OCI-M2 (cell line): ENCODE measurements at regions not wholly inside any gene's neighbourhood (a gene's known extent, or its start where the extent isn't known, plus 50 kb on each side); places are given as distances from the start of the nearest gene placed in this dataset.
"Not testable (repeated sequence)": the region's sequence is repeated elsewhere in the genome, so short reads cannot be mapped to it uniquely, and the experiment has no call there.

Source experiments
- DNase-seq: peaks from one replicate; lab custom pipeline; 2025; ENCODE audit not compliant: unreplicated experiment; lab: John Stamatoyannopoulos, UW

DNA sequence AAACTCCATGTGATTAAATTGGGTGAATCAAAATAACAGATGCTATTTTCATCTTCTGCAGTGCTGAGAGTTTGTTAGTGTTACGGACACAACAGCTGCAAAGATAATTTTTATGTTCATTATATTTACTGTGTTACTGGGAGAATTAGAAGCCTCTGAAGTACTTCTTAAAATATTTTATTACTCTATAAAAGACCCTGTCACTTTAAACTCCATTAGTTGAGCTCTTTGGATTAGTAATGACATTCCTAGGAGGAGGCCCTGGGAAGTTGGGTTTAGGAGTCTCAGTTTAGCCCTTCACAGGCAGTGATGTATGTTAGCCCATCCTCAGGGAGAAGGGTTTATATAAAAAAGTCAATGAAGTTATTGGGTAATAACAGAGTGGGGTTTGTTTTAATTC, 596.7 kb downstream of the JRKL start:
- no peak for DNase-seq

DNA sequence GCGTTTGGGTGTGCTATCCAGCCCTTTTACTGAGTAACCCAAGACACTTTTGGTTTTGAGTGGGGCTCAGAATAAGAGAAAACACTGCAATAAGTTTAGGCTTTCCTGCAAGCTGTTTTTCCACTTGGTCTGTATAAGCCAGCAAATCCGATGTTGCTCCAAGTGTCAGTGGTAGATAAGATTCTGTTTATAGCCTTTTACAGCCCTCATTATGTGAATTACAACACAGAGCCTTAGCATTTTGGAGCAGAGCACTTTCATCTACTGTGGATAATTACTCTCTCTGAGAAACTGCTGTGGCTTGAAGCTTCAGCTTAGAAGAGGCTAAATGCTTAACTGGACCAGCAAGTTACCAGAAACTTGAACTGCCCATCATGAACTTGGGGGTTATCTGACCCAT, 601.1 kb downstream of the JRKL start:
- no peak for DNase-seq

DNA sequence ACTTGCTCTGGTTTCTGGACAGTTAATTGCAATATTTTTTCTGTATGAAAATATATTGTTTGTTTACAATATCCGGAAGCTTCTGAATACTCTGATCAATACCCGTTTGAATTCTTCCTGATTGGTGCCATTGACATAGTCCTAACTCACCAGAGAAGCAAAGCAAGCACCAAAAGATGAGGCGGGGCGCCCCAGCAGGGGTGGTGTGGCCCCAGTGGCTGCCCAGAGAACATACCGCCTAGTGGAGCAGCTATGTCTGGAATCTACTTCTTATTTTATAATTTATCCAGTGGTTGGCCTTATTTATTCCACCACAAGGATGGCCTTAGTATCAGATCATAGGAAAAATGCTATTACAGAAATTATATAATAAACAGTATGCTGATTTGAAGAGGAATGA, 610.7 kb downstream of the JRKL start:
- DNase-seq = no peak

DNA sequence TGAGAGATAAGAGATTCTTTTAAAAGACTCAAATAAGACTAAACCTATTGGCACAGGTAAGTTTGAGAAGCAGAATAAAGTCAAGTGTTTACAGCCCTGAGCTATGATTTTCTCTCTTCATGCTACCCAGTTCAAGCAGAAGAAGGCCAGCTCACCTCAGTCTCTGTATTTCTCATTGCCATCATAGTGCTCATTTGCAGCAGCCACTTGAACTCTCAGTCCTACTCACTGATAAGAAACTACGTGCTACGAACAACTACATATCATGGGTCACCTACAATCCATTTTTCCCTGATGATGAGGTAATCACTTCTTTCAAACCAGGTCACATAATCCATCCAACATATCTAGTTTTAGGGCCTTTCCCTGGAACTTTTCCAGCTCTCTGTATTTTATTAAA, 617.5 kb downstream of the JRKL start:
- no peak for DNase-seq

DNA sequence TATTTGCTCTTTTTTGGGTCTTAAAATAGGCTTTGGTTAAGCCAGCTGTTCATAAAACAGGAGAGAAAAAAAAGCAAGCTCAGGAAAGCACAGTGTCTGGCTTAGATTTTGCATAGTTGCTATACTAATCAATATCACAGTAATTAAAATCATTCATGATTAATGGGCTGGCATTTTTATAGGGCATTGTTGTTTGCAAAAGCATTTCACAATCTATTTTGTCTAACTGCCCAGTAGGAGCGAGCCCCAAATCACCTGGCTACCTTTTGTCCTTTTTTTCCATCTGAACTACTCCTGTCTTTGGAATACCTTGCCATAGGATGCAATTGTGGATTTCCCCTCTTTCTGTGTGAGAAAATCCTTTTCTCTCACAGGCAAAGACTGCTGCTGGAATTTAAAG, 619.8 kb downstream of the JRKL start:
- DNase-seq = no peak

DNA sequence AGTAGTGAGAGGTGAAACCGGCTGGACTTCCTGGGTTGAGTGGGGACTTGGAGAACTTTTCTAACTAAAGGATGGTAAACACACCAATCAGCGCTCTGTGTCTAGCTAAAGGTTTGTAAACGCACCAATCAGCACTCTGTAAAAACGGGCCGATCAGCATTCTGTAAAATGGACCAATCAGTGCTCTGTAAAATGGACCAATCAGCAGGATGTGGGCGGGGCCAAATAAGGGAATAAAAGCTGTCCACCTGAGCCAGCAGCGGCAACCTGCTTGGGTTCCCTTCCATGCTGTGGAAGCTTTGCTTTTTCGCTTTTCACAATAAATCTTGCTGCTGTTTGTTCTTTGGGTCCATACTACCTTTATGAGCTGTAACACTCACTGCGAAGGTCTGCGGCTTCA, 621.2 kb downstream of the JRKL start:
- not testable (repeated sequence) for DNase-seq

DNA sequence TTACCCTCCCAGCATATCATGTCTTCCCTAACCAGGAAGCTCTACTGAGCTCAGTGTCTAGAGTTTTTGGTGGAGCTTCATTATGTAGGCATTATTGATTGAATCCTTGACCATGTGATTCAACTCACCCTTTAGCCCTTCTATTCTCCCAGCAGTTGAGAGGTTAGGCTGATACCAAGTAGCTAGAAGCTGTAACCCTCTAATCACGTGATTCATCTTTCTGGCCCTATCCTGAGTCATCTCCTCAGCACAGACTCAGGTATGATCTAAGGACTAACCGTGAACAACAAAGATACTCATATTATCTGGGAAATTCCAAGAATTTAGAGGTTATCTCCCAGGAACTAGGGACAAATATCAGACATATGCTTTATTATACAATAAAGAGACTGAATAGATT, 625.5 kb downstream of the JRKL start:
- DNase-seq = no peak

DNA sequence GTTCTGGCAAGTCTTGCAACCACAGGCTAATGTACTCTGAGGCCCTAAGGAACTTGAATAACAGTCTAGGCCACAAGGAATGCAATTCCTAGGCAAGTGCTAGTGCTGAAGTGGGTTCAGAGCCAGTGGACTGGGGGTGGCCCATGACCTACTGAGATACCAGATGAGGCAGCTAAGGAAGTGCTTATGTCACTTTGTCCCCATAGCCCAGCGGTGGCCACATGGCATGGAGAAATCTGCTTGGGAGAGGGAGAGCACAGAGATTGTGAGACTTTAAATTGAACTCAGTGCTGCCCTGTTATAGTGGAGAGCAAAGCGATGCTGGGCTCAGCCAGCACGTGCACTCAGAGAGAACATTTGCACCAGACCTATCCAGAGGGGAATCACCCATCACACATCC, 629.5 kb downstream of the JRKL start:
- no peak for DNase-seq

DNA sequence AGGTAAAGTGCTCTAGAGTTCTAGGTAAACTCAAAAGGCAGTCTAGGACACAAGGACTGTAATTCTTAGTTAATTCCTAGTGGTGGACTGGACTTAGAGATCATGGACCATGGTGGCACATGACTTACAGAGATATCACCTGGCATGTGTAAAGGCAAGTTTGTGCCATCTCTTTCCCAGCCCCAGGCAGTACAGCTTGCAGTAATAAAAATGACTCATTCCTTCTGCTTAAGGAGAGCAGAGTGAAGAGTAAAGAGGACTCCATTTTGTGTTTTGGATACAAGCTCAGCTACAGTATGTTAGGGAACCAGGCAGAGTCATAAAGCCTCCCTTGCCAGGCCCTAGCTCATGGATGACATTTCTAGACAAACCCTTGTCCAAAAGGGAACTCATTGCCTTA, 629.9 kb downstream of the JRKL start:
- no peak for DNase-seq

DNA sequence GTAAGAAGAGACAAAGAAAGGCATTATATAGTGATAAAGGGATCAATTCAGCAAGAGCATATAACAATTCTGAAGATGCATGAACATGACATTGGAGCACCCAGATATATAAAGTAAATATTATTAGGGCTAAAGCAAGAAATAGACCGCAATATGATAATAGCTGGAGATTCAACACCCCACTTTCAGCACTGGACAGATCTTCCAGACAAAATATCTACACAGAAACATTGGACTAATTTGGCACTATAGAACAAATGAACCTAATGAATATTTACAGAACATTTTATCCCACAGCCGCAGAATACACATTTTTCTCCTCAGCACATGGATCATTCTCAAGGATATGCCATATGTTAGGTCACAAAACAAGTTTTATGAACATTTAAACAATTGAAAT, 633.1 kb downstream of the JRKL start:
- DNase-seq = no peak

DNA sequence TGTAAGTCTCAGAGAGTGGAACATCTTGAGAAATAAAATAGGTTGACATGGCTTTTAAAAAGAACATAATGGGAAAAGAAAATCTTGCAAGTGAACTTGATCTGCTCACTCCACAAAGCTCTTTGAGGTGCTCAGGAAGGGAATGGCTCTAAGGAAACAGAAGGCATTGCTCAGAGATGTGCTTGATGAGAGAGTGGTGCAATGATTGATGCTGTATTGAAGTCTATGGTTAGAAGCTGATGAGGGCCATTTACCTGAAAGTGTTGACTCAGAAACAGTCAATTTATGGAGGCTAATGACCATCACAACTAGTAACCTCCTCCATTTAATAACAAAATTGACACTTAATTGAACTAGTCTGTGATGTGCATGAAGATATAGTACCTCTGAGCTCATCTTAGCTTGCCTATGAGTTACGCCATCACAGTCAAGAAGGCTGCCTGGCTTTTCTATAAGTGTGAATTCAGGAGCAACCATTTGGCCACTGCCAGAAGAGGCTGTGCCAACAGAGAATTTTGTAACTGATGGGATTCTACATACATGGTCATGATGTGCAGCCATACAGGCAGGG, 639.1 kb downstream of the JRKL start:
- no peak for DNase-seq

DNA sequence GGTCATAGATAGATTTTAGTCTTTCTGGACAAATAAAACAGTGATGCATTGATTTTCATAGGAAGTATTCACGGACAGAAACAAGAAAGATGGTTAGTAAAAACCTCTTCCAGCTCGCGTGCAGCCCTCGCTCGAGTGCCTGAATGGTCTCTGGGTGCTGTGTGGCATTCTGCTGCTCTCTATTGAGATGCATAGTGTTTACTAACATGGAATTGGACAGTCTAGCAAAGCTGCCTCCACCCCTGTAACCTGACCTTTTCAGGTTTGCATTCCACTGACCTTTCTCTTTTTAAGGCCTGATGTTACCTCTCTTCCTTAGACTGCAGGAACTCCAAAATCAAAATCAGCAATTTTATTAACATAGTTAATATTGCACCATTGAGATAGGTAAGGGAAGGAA, 643.4 kb downstream of the JRKL start:
- no peak for DNase-seq

DNA sequence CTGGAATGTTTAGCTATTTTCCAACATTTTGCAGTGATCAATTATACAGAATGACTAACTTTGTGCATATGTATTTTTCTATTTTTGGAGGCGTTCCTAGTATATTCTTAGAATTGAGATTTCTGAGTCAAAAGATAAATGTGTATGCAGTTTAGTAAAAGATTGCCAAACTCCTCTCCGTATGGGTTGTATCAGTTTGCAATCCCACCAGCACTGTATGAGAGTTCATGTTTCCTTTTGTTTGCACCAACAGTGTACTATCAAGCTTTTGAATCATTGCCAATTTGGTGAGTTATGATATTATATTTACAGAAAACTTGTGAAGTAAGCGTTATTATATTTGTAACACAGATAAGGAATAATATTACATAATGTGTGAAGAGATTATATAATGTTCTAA, 658.7 kb downstream of the JRKL start:
- no peak for DNase-seq

DNA sequence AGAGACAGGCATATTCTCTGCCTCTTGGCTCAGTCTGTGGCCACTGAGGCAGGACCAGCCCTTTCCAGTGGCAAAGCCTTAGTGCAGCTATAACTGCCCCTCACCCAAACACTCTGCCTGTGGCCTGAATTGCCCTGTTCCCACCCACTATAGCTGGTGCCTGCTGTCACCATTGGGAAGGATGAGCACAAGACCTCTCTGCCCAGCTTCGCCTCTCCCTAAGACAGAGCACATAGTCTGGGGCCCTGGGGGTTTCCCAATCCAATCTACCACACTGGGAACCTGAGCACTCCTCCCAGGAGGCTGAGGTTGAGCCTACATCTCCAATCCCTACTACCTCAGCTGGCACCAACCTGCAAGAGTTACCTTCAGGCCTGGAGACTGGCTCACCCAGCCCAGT, 670.4 kb downstream of the JRKL start:
- no peak for DNase-seq

DNA sequence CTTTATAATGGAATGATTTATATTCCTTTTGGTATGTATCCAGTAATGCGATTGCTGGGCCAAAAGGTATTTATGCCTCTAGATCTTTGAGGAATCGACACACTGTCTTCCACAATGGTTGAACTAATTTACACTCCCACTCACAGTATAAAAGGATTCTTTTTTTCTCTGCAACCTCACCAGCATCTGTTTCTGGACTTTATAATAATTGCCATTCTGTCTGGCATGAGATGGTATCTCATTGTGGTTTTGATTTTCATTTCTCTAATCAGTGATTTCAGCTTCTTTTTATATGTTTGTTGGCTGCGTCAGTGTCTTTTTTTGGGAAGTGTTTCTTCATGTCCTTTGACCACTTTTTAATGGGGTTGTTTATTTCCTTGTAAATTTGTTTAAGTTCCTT, 679.3 kb downstream of the JRKL start:
- no peak for DNase-seq

DNA sequence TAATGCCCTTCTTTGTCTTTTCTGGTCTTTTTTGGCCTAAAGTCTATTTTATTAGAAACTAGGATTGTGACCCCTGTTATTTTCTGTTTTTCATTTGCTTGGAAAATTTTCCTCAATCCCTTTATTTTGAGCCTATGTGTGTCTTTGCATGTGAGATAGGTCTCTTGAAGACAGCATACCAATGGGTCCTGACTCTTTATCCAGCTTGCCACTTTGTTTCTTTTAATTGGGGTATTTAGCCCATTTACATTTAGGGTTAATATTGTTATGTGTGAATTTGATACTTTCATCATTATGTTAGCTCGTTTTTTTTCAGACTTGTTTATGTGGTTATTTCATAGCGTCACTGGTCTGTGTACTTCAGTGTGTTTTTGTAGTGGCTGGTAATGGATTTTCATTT, 682.6 kb downstream of the JRKL start:
- DNase-seq = no peak

DNA sequence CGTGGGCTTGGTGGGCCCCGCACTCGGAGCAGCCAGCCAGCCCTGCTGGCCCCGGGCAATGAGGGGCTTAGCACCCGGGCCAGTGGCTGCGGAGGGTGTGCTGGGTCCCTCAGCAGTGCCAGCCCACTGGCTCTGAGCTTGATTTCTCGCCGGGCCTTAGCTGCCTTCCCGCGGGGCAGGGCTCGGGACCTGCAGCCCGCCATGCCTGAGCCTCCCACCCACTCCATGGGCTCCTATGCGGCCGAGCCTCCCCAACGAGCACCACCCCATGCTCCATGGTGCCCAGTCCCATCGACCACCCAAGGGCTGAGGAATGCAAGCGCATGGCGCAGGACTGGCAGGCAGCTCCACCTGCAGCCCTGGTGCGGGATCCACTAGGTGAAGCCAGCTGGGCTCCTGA, 686.9 kb downstream of the JRKL start:
- DNase-seq = not testable (repeated sequence)

DNA sequence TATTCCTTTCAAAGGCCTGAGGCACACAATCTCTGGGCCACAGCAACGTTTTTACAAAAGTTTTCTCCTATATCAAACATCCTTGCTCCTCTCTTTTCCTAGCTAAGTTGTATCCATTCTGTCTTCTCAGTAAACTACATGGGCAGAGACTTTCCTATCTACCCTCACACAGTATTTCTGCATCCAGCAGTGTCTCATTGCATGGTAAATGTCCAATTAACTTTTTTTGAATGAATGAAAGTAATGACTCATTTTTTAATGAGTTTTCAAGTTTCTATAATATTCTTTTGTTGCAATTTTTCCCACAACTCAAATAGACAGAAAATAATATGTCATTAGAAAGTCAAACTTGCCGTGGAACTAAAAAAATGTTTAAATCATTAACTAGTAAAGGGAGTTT, 688.6 kb downstream of the JRKL start:
- no peak for DNase-seq

DNA sequence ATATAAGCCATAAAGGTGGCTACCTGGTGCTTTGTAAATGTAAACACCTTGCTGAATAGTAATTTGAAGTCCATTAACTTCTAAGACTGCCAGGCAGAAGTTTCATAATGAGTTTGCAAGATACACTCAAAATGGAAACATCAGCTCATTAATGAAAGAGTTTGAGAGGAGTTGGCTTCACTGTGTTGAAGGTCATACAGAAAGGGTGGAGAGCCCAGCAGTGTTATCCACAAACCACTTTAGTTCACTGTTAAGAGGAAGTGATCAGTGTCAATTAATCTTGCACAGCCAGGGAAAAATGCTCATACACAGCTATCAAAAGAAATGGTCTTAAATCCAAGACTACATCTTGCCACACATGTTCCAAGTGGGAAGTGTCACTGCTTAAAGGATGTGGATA, 689.4 kb downstream of the JRKL start:
- no peak for DNase-seq

DNA sequence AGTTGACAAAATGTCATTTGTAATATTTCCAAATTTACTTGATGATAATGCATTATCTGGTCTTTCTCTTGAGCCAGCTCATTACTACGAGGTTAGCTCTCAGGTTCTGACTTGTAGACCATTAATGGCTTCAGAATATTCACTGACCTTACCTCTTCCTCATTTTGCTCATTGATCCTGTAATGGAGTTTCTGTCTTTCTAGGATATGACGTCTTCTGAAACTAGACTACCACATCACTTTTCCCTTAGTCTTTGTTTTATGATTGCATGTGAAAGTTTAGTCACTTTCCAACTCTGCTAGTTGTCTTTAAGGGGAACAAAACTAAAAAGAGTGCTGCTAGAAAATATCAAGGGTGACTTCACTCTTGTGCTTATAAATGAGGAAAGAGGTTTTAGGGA, 697.6 kb downstream of the JRKL start:
- DNase-seq = no peak

DNA sequence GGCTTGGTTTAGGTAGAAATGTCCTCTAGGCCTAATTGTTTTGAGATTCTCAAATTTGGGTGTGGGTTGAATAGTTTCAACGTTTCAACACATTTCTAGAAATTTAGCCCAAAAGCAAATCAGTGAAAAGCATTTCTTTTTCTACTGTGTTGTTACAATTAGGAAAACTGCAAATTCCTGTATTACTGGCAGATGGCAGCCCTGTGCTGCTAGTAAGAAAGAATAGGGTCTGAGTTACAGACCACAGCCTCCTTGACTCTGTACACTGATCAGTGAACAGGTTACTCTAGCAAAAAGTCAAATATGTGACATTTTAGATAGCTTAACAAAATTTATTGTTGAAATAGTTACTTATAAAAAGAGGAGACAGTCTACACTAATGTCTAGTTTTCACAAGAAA, 703.0 kb downstream of the JRKL start:
- no peak for DNase-seq

DNA sequence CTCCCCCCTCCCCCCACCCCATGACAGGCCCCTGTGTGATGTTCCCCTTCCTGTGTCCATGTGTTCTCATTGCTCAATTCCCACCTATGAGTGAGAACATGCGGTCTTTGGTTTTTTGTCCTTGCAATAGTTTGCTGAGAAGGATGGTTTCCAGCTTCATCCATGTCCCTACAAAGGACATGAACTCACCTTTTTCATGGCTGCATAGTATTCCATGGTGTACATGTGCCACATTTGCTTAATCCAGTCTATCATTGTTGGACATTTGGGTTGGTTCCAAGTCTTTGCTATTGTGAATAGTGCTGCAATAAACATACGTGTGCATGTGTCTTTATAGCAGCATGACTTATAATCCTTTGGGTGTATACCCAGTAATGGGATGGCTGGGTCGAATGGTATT, 712.4 kb downstream of the JRKL start:
- DNase-seq = not testable (repeated sequence)

DNA sequence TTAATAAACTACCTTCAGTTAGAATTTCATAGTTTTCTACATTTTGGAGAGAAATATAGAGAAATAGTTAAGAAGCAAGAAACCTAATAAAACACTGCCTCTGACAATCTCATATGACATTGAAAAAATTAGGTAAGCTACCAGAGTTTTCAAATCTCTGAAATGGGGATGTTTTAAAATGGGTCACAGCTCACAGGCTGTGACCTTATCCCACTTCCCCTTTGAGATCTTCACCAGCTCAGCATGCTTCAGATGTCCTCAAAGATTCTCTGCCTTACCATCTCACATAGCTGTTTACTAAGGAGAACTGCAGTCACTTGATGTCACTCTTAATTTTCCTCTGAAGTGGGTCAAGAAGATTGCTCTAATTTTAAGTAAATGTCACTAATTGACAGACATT, 717.8 kb downstream of the JRKL start:
- no peak for DNase-seq

DNA sequence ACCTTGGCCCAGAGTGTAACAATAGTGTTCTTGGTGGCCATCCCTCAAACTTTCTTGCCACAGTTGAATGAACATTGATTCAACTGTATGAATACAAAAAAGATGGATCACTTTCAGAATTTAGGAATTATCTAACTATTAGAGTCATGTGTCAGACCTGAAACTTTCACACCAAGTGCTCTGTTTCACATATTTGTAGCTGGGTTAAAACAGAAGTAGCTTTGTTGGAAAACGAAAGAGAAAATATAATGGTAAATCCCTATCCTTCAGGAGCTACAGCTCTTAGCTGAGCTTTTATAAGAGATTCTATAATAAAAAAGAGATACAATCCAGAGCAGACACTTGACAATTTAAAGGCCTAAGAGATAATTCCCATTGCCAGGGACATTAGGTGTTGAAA, 719.3 kb downstream of the JRKL start:
- DNase-seq = no peak
